Adipocyte (in vitro differentiated cells): ENCODE measurements at regions not wholly inside any gene's neighbourhood (a gene's known extent, or its start where the extent isn't known, plus 50 kb on each side); places are given as distances from the start of the nearest gene placed in this dataset.
"Not testable (repeated sequence)": the region's sequence is repeated elsewhere in the genome, so short reads cannot be mapped to it uniquely, and the experiment has no call there.

Source experiments
- DNase-seq: peaks from one replicate; pipeline ENCODE4 v3.0.0-alpha.2; 2015; ENCODE audit warnings: low read depth
- H3K27me3 ChIP-seq: replicated peaks from 2 replicates; pipeline ENCODE4 v1.7.0; 2013; ENCODE audit warnings: mild to moderate bottlenecking, low read length, moderate library complexity; ENCODE audit not compliant: control insufficient read depth, insufficient read depth
- H3K36me3 ChIP-seq: 2 replicates; pipeline ENCODE4 v1.7.0; 2013; ENCODE audit warnings: low read length, mild to moderate bottlenecking, moderate library complexity; ENCODE audit not compliant: control insufficient read depth, insufficient read depth, severe bottlenecking
- H3K4me1 ChIP-seq: 2 replicates; pipeline ENCODE4 v1.7.0; 2013; ENCODE audit warnings: mild to moderate bottlenecking, low read length, moderate library complexity; ENCODE audit not compliant: control insufficient read depth, insufficient read depth
- H3K4me3 ChIP-seq: 2 replicates; pipeline ENCODE4 v1.7.0; 2013; ENCODE audit warnings: mild to moderate bottlenecking, low read length, moderate library complexity
- H3K9ac ChIP-seq: 2 replicates; pipeline ENCODE4 v1.7.0; 2013; ENCODE audit warnings: mild to moderate bottlenecking, low read length, moderate library complexity
- H3K9me3 ChIP-seq: 2 replicates; pipeline ENCODE4 v1.7.0; 2013; ENCODE audit warnings: mild to moderate bottlenecking, low read length, moderate library complexity; ENCODE audit not compliant: control insufficient read depth

DNA sequence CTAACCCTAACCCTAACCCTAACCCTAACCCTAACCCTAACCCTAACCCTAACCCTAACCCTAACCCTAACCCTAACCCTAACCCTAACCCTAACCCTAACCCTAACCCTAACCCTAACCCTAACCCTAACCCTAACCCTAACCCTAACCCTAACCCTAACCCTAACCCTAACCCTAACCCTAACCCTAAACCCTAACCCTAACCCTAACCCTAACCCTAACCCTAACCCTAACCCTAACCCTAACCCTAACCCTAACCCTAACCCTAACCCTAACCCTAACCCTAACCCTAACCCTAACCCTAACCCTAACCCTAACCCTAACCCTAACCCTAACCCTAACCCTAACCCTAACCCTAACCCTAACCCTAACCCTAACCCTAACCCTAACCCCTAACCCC, 80.6 kb upstream of the PLEKHG4B start:
- H3K9me3 ChIP-seq, H3K4me1 ChIP-seq, H3K4me3 ChIP-seq, DNase-seq, H3K9ac ChIP-seq, H3K36me3 ChIP-seq, H3K27me3 ChIP-seq: not testable (repeated sequence)

GRCh38 chr5:11898-12297, 80.1 kb upstream of the PLEKHG4B start:
- Histone ChIP-seq H3K4me1 (peaks cover 4% of the 10 kb centered on the region), H3K4me3 (no peak overlapping the region), H3K9ac (no peak overlapping the region), H3K36me3 (no peaks in the 10 kb centered on the region), H3K27me3 (no peaks in the 10 kb centered on the region), H3K9me3 (no peaks in the 10 kb centered on the region)
- peak; percentile 46 for DNase-seq

GRCh38 chr5:13234-13633, 78.7 kb upstream of the PLEKHG4B start:
- Histone ChIP-seq H3K9me3 (no peaks in the 10 kb centered on the region), H3K4me1 (peaks cover 4% of the 10 kb centered on the region), H3K9ac (no peak overlapping the region), H3K27me3 (no peaks in the 10 kb centered on the region), H3K4me3 (no peak overlapping the region), H3K36me3 (no peaks in the 10 kb centered on the region)
- DNase-seq, result no peak

DNA sequence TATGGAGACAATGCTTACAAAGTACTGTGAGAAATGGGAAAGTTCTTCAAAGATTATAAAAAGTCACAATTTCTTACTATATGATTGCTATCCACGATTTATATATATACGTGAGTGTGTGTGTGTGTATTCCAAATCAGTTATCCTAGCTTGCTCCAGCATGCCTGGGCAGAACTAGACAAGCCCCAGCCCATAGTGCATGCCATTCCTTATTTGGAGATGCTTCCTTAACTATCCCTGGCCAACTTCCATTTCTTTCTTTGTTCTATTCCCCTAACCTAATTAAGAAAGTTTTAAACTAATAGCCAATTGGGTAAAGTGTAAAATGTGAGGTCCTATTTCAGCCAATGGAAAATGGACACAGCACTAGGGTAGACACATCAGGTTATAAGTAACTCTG, 77.3 kb upstream of the PLEKHG4B start:
- not testable (repeated sequence) for H3K4me1 ChIP-seq, H3K4me3 ChIP-seq, H3K9me3 ChIP-seq, H3K9ac ChIP-seq, H3K36me3 ChIP-seq, H3K27me3 ChIP-seq
- DNase-seq, result peak; percentile 45

GRCh38 chr5:20276-20675, 71.7 kb upstream of the PLEKHG4B start:
- H3K27me3 ChIP-seq, H3K36me3 ChIP-seq, H3K9me3 ChIP-seq, H3K9ac ChIP-seq, DNase-seq, H3K4me3 ChIP-seq: not testable (repeated sequence)
- peaks cover 12% of the 10 kb centered on the region for H3K4me1 ChIP-seq

GRCh38 chr5:21654-22233, 70.2 kb upstream of the PLEKHG4B start:
- peak; percentile 55 for DNase-seq
- Histone ChIP-seq H3K27me3 (peaks cover 20% of the 10 kb centered on the region), H3K4me1 (peaks cover 12% of the 10 kb centered on the region), H3K9me3 (no peaks in the 10 kb centered on the region), H3K9ac (no peak overlapping the region), H3K36me3 (no peaks in the 10 kb centered on the region), H3K4me3 (no peak overlapping the region)

DNA sequence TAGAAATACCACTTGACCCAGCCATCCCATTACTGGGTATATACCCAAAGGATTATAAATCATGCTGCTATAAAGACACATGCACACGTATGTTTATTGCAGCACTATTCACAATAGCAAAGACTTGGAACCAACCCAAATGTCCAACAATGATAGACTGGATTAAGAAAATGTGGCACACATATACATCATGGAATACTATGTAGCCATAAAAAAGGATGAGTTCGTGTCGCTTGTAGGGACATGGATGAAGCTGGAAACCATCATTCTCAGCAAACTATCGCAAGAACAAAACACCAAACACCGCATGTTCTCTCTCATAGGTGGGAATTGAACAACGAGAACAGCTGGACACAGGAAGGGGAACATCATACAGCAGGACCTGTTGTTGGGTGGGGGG, 68.1 kb upstream of the PLEKHG4B start:
- Histone ChIP-seq H3K27me3 (peaks cover 24% of the 10 kb centered on the region), H3K4me1 (peaks cover 12% of the 10 kb centered on the region)
- H3K36me3 ChIP-seq, H3K9me3 ChIP-seq, H3K9ac ChIP-seq, H3K4me3 ChIP-seq, DNase-seq: not testable (repeated sequence)

GRCh38 chr5:25067-25466, 66.9 kb upstream of the PLEKHG4B start:
- not testable (repeated sequence) for H3K4me3 ChIP-seq, H3K9ac ChIP-seq, H3K9me3 ChIP-seq, DNase-seq, H3K36me3 ChIP-seq
- peaks cover 30% of the 10 kb centered on the region for H3K27me3 ChIP-seq
- peaks cover 10% of the 10 kb centered on the region for H3K4me1 ChIP-seq

GRCh38 chr5:30131-30530, 61.8 kb upstream of the PLEKHG4B start:
- no peak for DNase-seq
- Histone ChIP-seq H3K9ac (no peak overlapping the region), H3K9me3 (no peaks in the 10 kb centered on the region), H3K36me3 (no peaks in the 10 kb centered on the region), H3K27me3 (peaks cover 54% of the 10 kb centered on the region), H3K4me1 (no peaks in the 10 kb centered on the region), H3K4me3 (no peak overlapping the region)

DNA sequence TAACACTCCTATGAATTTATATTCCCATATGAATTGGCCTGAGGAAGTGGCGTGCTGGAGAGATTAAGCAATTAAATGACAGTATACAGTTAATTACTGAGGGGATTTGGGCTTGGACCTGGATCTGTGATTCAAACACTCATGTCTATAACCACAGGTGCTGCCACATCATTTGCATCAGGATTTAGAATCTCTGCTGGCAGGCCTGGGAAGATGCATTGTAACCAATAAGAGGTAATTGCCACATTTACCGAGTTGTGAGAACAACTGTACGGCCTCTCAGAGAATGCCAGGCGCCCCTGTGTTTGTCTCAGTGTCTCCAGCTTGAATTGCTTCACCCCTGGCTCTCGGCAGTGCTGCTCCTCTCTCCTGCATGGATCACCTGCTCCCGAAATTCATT, 61.4 kb upstream of the PLEKHG4B start:
- H3K9ac ChIP-seq, result not testable (repeated sequence)

DNA sequence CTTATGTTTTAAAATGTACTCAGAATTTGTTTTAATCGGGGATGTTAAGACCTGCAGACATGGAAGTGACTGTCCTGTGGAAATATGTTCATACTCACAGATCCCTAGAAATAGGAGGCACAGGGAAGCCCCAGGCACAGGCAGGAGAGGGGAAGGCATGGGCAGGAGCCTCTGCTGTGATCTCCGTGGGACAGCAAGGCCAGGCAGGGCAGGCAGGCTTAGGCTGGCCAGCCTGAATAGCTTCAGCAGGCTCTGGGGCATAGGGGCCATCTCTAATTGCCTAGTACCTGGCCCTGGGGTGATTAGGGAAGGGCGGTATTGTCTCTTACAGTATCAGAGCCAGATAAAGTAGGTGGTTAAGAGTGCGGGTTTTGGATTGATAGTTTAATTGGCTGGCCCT, 59.8 kb upstream of the PLEKHG4B start:
- Histone ChIP-seq H3K9ac (no peak overlapping the region), H3K9me3 (no peaks in the 10 kb centered on the region), H3K36me3 (no peaks in the 10 kb centered on the region), H3K4me3 (no peak overlapping the region), H3K27me3 (peaks cover 44% of the 10 kb centered on the region), H3K4me1 (no peaks in the 10 kb centered on the region)
- no peak for DNase-seq

More for the DNA sequence above, 61.4 kb upstream of the PLEKHG4B start:
- DNase-seq, H3K9me3 ChIP-seq, H3K4me3 ChIP-seq, H3K36me3 ChIP-seq, H3K4me1 ChIP-seq: not testable (repeated sequence)
- peaks cover 53% of the 10 kb centered on the region for H3K27me3 ChIP-seq

DNA sequence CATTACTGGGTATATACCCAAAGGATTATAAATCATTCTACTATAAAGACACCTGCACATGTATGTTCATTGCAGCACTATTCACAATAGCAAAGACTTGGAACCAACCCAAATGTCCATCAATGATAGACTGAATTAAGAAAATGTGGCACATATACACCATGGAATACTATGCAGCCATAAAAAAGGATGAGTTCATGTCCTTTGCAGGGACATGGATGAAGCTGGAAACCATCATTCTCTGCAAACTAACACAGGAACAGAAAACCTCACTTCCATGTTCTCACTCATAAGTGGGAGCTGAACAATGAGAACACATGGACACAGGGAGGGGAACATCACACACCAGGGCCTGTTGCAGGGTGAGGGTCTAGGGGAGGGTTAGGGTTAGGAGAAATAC, 56.4 kb upstream of the PLEKHG4B start:
- not testable (repeated sequence) for H3K9me3 ChIP-seq, H3K9ac ChIP-seq, H3K4me3 ChIP-seq, DNase-seq, H3K4me1 ChIP-seq, H3K36me3 ChIP-seq
- H3K27me3 ChIP-seq, result peaks cover 51% of the 10 kb centered on the region
